ENCODE measurements at regions not wholly inside any gene's neighbourhood (a gene's known extent, or its start where the extent isn't known, plus 50 kb on each side); places are given as distances from the start of the nearest gene placed in this dataset.

- DNase-seq (no peak), ATAC-seq (ENCODE audit: insufficient read depth, low FRiP score) (no peak)
- H3K4me1 ChIP-seq (ENCODE audit: control insufficient read depth in 5 of 5, insufficient read depth in 5 of 5, low read length in 5 of 5), result no peaks in the 10 kb centered on the region
- no peaks in the 10 kb centered on the region for H3K9me3 ChIP-seq (ENCODE audit: control insufficient read depth in 4 of 4, insufficient read depth in 3 of 4, low read length in 3 of 4)
- no peaks in the 10 kb centered on the region for H3K36me3 ChIP-seq (ENCODE audit: control insufficient read depth in 4 of 4, insufficient read depth in 4 of 4, low read length in 4 of 4)
- no peak for TF ChIP-seq CTCF (IDR thresholded peaks at IDR 0.05; ENCODE audit: control extremely low read depth, extremely low read depth)
- H3K27me3 ChIP-seq (ENCODE audit: control insufficient read depth in 3 of 3, insufficient read depth in 3 of 3, low read length in 2 of 3), result peaks cover 0 to 6% (median 4%) of the 10 kb centered on the region in 3 donors
- no peak overlapping the region for H3K9ac ChIP-seq (ENCODE audit: insufficient read depth in 1 of 2, low read length in 2 of 2)
- no peak overlapping the region for H3K27ac ChIP-seq (ENCODE audit: low read depth in 1 of 2, low read length in 1 of 2)
- 88 to 94% methylated on average over 15 of the region's 15 CpGs for WGBS, 2 donors
- no peak overlapping the region for H3K4me3 ChIP-seq
Observed at GRCh38 chr12:131551675-131552491, 159.0 kb upstream of the SFSWAP start.

GRCh38 chr12:131552492-131552863 is 158.4 kb upstream of the SFSWAP start:
- H3K27ac ChIP-seq (ENCODE audit: low read depth in 1 of 2, low read length in 1 of 2), result no peak overlapping the region
- ATAC-seq (ENCODE audit: insufficient read depth, low FRiP score) (no peak), DNase-seq (no peak)
- WGBS, 2 donors, result 73 to 93% methylated on average over 2 of the region's 2 CpGs
- no peaks in the 10 kb centered on the region for H3K36me3 ChIP-seq (ENCODE audit: control insufficient read depth in 4 of 4, insufficient read depth in 4 of 4, low read length in 4 of 4)
- H3K9ac ChIP-seq (ENCODE audit: insufficient read depth in 1 of 2, low read length in 2 of 2), result no peak overlapping the region
- peaks cover 0 to 6% (median 4%) of the 10 kb centered on the region in 3 donors for H3K27me3 ChIP-seq (ENCODE audit: control insufficient read depth in 3 of 3, insufficient read depth in 3 of 3, low read length in 2 of 3)
- no peak overlapping the region for H3K4me3 ChIP-seq
- H3K9me3 ChIP-seq (ENCODE audit: control insufficient read depth in 4 of 4, insufficient read depth in 3 of 4, low read length in 3 of 4), result no peaks in the 10 kb centered on the region
- no peaks in the 10 kb centered on the region for H3K4me1 ChIP-seq (ENCODE audit: control insufficient read depth in 5 of 5, insufficient read depth in 5 of 5, low read length in 5 of 5)
- TF ChIP-seq CTCF (IDR thresholded peaks at IDR 0.05; ENCODE audit: control extremely low read depth, extremely low read depth), result no peak

GRCh38 chr12:131553096-131553777 is 157.7 kb upstream of the SFSWAP start:
- H3K27me3 ChIP-seq (ENCODE audit: control insufficient read depth in 3 of 3, insufficient read depth in 3 of 3, low read length in 2 of 3), result peaks cover 0 to 6% (median 4%) of the 10 kb centered on the region in 3 donors
- no peak overlapping the region for H3K9ac ChIP-seq (ENCODE audit: insufficient read depth in 1 of 2, low read length in 2 of 2)
- ATAC-seq (ENCODE audit: insufficient read depth, low FRiP score) (no peak), DNase-seq (no peak)
- no peak overlapping the region for H3K4me3 ChIP-seq
- no peaks in the 10 kb centered on the region for H3K9me3 ChIP-seq (ENCODE audit: control insufficient read depth in 4 of 4, insufficient read depth in 3 of 4, low read length in 3 of 4)
- no peaks in the 10 kb centered on the region for H3K4me1 ChIP-seq (ENCODE audit: control insufficient read depth in 5 of 5, insufficient read depth in 5 of 5, low read length in 5 of 5)
- no peaks in the 10 kb centered on the region for H3K36me3 ChIP-seq (ENCODE audit: control insufficient read depth in 4 of 4, insufficient read depth in 4 of 4, low read length in 4 of 4)
- WGBS, 2 donors, result 79 to 89% methylated on average over 6 of the region's 6 CpGs
- H3K27ac ChIP-seq (ENCODE audit: low read depth in 1 of 2, low read length in 1 of 2), result no peak overlapping the region
- TF ChIP-seq CTCF (IDR thresholded peaks at IDR 0.05; ENCODE audit: control extremely low read depth, extremely low read depth), result no peak
